Middle frontal gyrus (tissue), 1 donor: ENCODE measurements at regions not wholly inside any gene's neighbourhood (a gene's known extent, or its start where the extent isn't known, plus 50 kb on each side); places are given as distances from the start of the nearest gene placed in this dataset.

Experiments used
- DNase-seq: peaks from one replicate; pipeline ENCODE4 v3.0.0-alpha.2; 2015; ENCODE audit warnings: low spot score; ENCODE audit errors: extremely low spot score

GRCh38 chr11:104534278-104534677, 364.0 kb downstream of the CASP12 start:
- DNase-seq, result no peak

- DNase-seq, result no peak
Observed at GRCh38 chr11:104531894-104532293, 366.4 kb downstream of the CASP12 start.

- no peak for DNase-seq
Observed at GRCh38 chr11:104531075-104531474, 367.1 kb upstream of the PDGFD start.

GRCh38 chr11:104529906-104530305, 366.0 kb upstream of the PDGFD start:
- no peak for DNase-seq

- no peak for DNase-seq
Observed at GRCh38 chr11:104529213-104529612, 365.3 kb upstream of the PDGFD start.

GRCh38 chr11:104526006-104526405, 362.1 kb upstream of the PDGFD start:
- DNase-seq, result no peak

GRCh38 chr11:104525416-104525815, 361.5 kb upstream of the PDGFD start:
- DNase-seq, result no peak

GRCh38 chr11:104524254-104524653, 360.3 kb upstream of the PDGFD start:
- no peak for DNase-seq

GRCh38 chr11:104523611-104524010, 359.7 kb upstream of the PDGFD start:
- no peak for DNase-seq

GRCh38 chr11:104522650-104523049, 358.7 kb upstream of the PDGFD start:
- DNase-seq, result no peak

- no peak for DNase-seq
Observed at GRCh38 chr11:104522123-104522522, 358.2 kb upstream of the PDGFD start.

GRCh38 chr11:104510169-104510568, 346.2 kb upstream of the PDGFD start:
- no peak for DNase-seq

- DNase-seq, result no peak
Observed at GRCh38 chr11:104490182-104490581, 326.2 kb upstream of the PDGFD start.

- DNase-seq, result no peak
Observed at GRCh38 chr11:104488561-104488960, 324.6 kb upstream of the PDGFD start.

GRCh38 chr11:104487046-104487806, 323.3 kb upstream of the PDGFD start:
- DNase-seq, result no peak

- DNase-seq, result no peak
Observed at GRCh38 chr11:104484804-104485554, 321.0 kb upstream of the PDGFD start.

- DNase-seq, result no peak
Observed at GRCh38 chr11:104476898-104477297, 313.0 kb upstream of the PDGFD start.

- DNase-seq, result no peak
Observed at GRCh38 chr11:104476454-104476853, 312.5 kb upstream of the PDGFD start.

GRCh38 chr11:104467404-104467803, 303.5 kb upstream of the PDGFD start:
- DNase-seq, result no peak

GRCh38 chr11:104465321-104465720, 301.4 kb upstream of the PDGFD start:
- DNase-seq, result no peak

GRCh38 chr11:104464691-104465090, 300.7 kb upstream of the PDGFD start:
- DNase-seq, result no peak

GRCh38 chr11:104462341-104462740, 298.4 kb upstream of the PDGFD start:
- no peak for DNase-seq
